OCI-LY7 (cell line): ENCODE measurements at regions not wholly inside any gene's neighbourhood (a gene's known extent, or its start where the extent isn't known, plus 50 kb on each side); places are given as distances from the start of the nearest gene placed in this dataset.

ENCODE experiments used
- BruUV-seq: library from RNA; stranded (reverse); fragments of 400-500 nt; replicated peaks from 2 replicates; lab custom pipeline; 2021; lab: Mats Ljungman, UMichigan
- CTCF ChIA-PET: fragments of 300-600 bp; sonication (Branson Sonifier 250); formaldehyde crosslinking; loops from one replicate; lab custom pipeline; 2022; ENCODE audit warnings: antibody characterized with exemption; ENCODE audit not compliant: unreplicated experiment; lab: Charles Lee
- POLR2A ChIA-PET: fragments of 300-600 bp; sonication (Branson Sonifier 250); formaldehyde crosslinking; loops from one replicate; lab custom pipeline; 2022; ENCODE audit warnings: antibody characterized with exemption; lab: Charles Lee
- DNase-seq: peaks from one replicate; pipeline ENCODE4 v3.0.0-alpha.2; 2015; ENCODE audit warnings: low spot score
- H2AFZ ChIP-seq: fragments of 200-600 bp; sonication (generic), shearing (Covaris generic); 2 replicates; pipeline ENCODE4 v1.6.1; 2014; ENCODE audit warnings: mild to moderate bottlenecking, antibody characterized with exemption, low read length, moderate library complexity
- H3K27ac ChIP-seq: fragments of 200-600 bp; sonication (generic); 2 replicates; pipeline ENCODE4 v1.5.1; 2014; ENCODE audit warnings: mixed run types, low read depth, mild to moderate bottlenecking, moderate library complexity, low read length, inconsistent platforms; ENCODE audit not compliant: poor library complexity, severe bottlenecking
- H3K36me3 ChIP-seq: fragments of 200-600 bp; sonication (generic); 2 replicates; pipeline ENCODE4 v1.6.1; 2014; ENCODE audit warnings: mild to moderate bottlenecking, antibody characterized with exemption, low read length, moderate library complexity, mixed read lengths; ENCODE audit not compliant: insufficient read depth
- H3K4me1 ChIP-seq: fragments of 200-600 bp; sonication (generic); 2 replicates; pipeline ENCODE4 v1.5.1; 2014; ENCODE audit warnings: mild to moderate bottlenecking, low read length; ENCODE audit not compliant: insufficient read depth, poor library complexity, severe bottlenecking
- H3K4me2 ChIP-seq: fragments of 200-600 bp; sonication (generic); 2 replicates; pipeline ENCODE4 v1.6.1; 2014; ENCODE audit warnings: mild to moderate bottlenecking, low read length
- H3K4me3 ChIP-seq: fragments of 200-600 bp; sonication (generic); 2 replicates; pipeline ENCODE4 v1.5.1; 2014; ENCODE audit warnings: mild to moderate bottlenecking, low read depth, low read length; ENCODE audit not compliant: poor library complexity, severe bottlenecking
- H3K79me2 ChIP-seq: fragments of 200-600 bp; sonication (generic); 2 replicates; pipeline ENCODE4 v1.6.1; 2016; ENCODE audit warnings: low read depth, mild to moderate bottlenecking, low read length, moderate library complexity, mixed read lengths; ENCODE audit not compliant: insufficient read depth
- H3K9me2 ChIP-seq: fragments of 200-600 bp; sonication (generic); 2 replicates; pipeline ENCODE4 v1.6.1; 2016; ENCODE audit warnings: mild to moderate bottlenecking, low read length, mixed read lengths; ENCODE audit not compliant: insufficient read depth
- H3K9me3 ChIP-seq: fragments of 200-600 bp; sonication (generic); 2 replicates; pipeline ENCODE4 v1.6.1; 2014; ENCODE audit warnings: mild to moderate bottlenecking, mixed run types, low read length, mixed read lengths
- H4K20me1 ChIP-seq: fragments of 200-600 bp; sonication (generic); 2 replicates; pipeline ENCODE4 v1.6.1; 2014; ENCODE audit warnings: mild to moderate bottlenecking, antibody characterized with exemption, low read length, moderate library complexity, mixed read lengths; ENCODE audit not compliant: insufficient read depth
- EZH2phosphoT487 ChIP-seq: fragments of 200-600 bp; sonication (generic); IDR thresholded peaks from 2 replicates; pipeline ENCODE4 v1.6.1; 2018; ENCODE audit warnings: low read depth, borderline replicate concordance, mild to moderate bottlenecking, mixed run types, antibody characterized with exemption, low read length, moderate library complexity, mixed read lengths
- intact Hi-C: fragments of 100-400 bp; cut with micrococcal nuclease; formaldehyde crosslinking; loops from one replicate; pipeline ENCODE4 v1.10.0; 2022; ENCODE audit not compliant: unreplicated experiment
- TF ChIP-seq, protein P1 (sequence below): fragments of 200-600 bp; sonication (generic); conservative IDR thresholded peaks from 2 replicates; pipeline ENCODE4 v1.5.1; 2014; ENCODE audit warnings: mild to moderate bottlenecking, antibody characterized with exemption, low read length, moderate library complexity, mixed read lengths

DNA sequence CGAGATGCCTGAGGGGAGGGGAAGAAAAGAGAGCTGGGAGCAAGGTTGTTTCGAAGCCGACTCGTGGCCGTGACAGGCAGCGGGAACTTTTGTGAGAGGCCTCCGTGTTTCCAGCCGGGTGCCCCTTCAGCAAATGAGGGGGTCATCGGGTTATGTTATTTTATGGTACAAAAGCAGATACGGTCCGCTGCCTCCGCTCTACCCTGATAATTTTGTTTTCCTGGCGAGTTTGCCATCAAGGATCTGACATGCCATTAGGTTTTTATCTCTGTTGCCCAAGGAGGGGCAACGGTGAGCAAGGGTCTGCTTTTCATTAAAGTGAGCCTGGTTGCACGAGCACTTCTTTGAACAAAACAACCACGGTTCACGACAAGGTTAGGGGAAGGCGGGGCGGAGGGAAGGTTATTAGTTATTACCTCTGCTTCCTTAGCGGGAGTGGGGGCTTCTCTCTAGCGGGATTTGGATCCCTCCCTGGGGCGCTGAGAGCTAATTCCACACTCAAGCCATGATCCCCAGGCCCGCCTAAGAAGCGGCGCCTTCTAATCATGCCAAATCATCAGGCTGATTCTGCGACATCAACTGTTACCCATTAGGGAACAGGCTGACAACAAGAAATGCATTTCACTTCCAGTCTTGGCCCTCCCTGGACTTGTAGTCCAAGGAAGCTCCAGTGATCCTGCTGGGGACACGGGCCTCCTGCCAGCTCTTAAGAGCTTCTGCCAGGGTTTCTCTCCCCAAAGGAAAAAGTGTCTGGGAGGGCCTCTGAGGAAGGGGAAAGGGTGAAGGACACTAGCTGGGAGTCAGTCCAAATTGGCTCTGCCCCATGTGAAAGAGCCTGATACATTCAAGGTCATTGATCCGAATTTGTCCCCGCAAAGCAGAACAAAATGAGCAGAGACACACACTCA lies 617.7 kb downstream of the MID1IP1 start:
- intact Hi-C loops: no loop called here
- no peak overlapping the region for H3K4me2 ChIP-seq

DNA sequence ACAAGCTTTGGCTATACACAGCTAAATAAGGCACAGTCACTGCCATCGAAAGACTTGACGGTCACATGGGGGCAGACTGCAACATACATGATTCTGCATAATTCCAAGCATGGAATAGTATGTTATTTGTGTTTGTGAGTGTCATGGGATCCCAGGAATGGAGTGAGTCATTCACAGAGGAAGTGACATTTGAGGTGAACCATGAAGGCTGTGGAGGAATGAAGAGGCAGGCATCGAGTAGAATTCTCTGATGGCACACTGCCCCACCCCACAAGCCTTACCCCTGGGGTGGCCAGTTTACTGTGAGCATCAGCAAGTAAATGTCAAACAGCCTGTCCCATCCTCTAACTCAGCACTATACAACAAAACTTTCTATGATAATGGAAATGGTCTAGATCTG lies 619.7 kb downstream of the MID1IP1 start:
- Histone ChIP-seq H4K20me1 (no peaks in the 10 kb centered on the region), H3K4me2 (no peak overlapping the region), H3K9me2 (no peaks in the 10 kb centered on the region), H3K79me2 (no peaks in the 10 kb centered on the region), H3K27ac (no peak overlapping the region), H3K9me3 (no peaks in the 10 kb centered on the region), H3K4me3 (no peak overlapping the region), H3K36me3 (no peaks in the 10 kb centered on the region), H2AFZ (no peak overlapping the region), H3K4me1 (peaks cover 7% of the 10 kb centered on the region)
- ChIA-PET POLR2A (no interaction called here), CTCF (no interaction called here)
- intact Hi-C loops: no loop called here
- TF ChIP-seq EZH2phosphoT487: no peak
- TF ChIP-seq, protein P1, sequence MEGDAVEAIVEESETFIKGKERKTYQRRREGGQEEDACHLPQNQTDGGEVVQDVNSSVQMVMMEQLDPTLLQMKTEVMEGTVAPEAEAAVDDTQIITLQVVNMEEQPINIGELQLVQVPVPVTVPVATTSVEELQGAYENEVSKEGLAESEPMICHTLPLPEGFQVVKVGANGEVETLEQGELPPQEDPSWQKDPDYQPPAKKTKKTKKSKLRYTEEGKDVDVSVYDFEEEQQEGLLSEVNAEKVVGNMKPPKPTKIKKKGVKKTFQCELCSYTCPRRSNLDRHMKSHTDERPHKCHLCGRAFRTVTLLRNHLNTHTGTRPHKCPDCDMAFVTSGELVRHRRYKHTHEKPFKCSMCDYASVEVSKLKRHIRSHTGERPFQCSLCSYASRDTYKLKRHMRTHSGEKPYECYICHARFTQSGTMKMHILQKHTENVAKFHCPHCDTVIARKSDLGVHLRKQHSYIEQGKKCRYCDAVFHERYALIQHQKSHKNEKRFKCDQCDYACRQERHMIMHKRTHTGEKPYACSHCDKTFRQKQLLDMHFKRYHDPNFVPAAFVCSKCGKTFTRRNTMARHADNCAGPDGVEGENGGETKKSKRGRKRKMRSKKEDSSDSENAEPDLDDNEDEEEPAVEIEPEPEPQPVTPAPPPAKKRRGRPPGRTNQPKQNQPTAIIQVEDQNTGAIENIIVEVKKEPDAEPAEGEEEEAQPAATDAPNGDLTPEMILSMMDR: no peak
- no TSS peak for BruUV-seq
- DNase-seq: no peak

More for the DNA sequence above, 617.7 kb downstream of the MID1IP1 start:
- Histone ChIP-seq H3K4me1 (peaks cover 7% of the 10 kb centered on the region), H3K4me3 (no peak overlapping the region), H2AFZ (no peak overlapping the region), H3K79me2 (no peaks in the 10 kb centered on the region), H3K9me3 (no peaks in the 10 kb centered on the region), H3K9me2 (no peaks in the 10 kb centered on the region), H3K27ac (no peak overlapping the region), H4K20me1 (no peaks in the 10 kb centered on the region), H3K36me3 (no peaks in the 10 kb centered on the region)
- ChIA-PET CTCF (no interaction called here), POLR2A (no interaction called here)
- DNase-seq: no peak
- TF ChIP-seq, protein P1: no peak
- TF ChIP-seq EZH2phosphoT487: no peak
- no TSS peak for BruUV-seq
